ENCODE measurements at regions not wholly inside any gene's neighbourhood (a gene's known extent, or its start where the extent isn't known, plus 50 kb on each side); places are given as distances from the start of the nearest gene placed in this dataset.

- Histone ChIP-seq H3K4me1 (no peaks in the 10 kb centered on the region), H3K4me3 (no peak overlapping the region), H3K9me3 (no peaks in the 10 kb centered on the region), H3K36me3 (ENCODE audit: insufficient read depth in 1 of 2, low read depth in 1 of 2) (no peaks in the 10 kb centered on the region), H3K27me3 (ENCODE audit: insufficient read depth in 3 of 3, low read length in 2 of 3) (no peaks in the 10 kb centered on the region), H3K27ac (no peak overlapping the region)
- no peak for ATAC-seq
- intact Hi-C loops (cut with DNase I): no loop called here
- WGBS, 3 donors: 44 to 64% (median 58%) methylated on average over 5 of the region's 5 CpGs
- DNase-seq: no peak
- TF ChIP-seq, protein P1, sequence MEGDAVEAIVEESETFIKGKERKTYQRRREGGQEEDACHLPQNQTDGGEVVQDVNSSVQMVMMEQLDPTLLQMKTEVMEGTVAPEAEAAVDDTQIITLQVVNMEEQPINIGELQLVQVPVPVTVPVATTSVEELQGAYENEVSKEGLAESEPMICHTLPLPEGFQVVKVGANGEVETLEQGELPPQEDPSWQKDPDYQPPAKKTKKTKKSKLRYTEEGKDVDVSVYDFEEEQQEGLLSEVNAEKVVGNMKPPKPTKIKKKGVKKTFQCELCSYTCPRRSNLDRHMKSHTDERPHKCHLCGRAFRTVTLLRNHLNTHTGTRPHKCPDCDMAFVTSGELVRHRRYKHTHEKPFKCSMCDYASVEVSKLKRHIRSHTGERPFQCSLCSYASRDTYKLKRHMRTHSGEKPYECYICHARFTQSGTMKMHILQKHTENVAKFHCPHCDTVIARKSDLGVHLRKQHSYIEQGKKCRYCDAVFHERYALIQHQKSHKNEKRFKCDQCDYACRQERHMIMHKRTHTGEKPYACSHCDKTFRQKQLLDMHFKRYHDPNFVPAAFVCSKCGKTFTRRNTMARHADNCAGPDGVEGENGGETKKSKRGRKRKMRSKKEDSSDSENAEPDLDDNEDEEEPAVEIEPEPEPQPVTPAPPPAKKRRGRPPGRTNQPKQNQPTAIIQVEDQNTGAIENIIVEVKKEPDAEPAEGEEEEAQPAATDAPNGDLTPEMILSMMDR (IDR thresholded peaks at IDR 0.05): no peak
Measured at GRCh38 chr10:2731940-2732339, 335.4 kb upstream of the PFKP start.

GRCh38 chr10:2729197-2729596 is 338.2 kb upstream of the PFKP start:
- 70 to 78% (median 71%) methylated on average over 4 of the region's 4 CpGs for WGBS, 3 donors
- intact Hi-C loops (cut with DNase I): no loop called here
- ATAC-seq: no peak

DNA sequence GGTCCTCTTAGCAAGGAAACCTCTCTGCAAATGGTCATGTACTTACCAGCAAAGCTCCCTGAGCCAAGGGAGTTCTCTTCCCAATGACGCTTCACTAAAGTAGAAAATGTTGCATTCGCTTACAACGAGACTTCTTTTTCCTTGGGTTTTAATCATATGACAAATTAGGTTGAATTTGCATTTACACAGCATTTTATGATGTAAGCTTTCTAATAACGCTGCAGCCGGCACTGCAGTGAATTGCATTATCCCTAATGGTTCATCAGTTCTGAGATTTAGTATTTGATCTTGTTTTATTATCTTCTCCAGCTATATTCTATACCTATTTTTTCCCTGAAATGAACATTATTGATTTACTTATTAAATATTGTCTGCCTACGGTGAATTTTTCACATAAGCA is 339.3 kb upstream of the PFKP start:
- H3K27ac ChIP-seq: no peak overlapping the region
- no peaks in the 10 kb centered on the region for H3K9me3 ChIP-seq
- H3K4me3 ChIP-seq: no peak overlapping the region
- H3K4me1 ChIP-seq: no peaks in the 10 kb centered on the region
- DNase-seq (no peak), ATAC-seq (no peak)
- no peaks in the 10 kb centered on the region for H3K27me3 ChIP-seq (ENCODE audit: insufficient read depth in 3 of 3, low read length in 2 of 3)
- TF ChIP-seq, protein P1 (IDR thresholded peaks at IDR 0.05): no peak
- 86 to 89% (median 88%) methylated on average over 6 of the region's 6 CpGs for WGBS, 3 donors
- intact Hi-C loops (cut with DNase I): no loop called here
- no peaks in the 10 kb centered on the region for H3K36me3 ChIP-seq (ENCODE audit: insufficient read depth in 1 of 2, low read depth in 1 of 2)

More at GRCh38 chr10:2729197-2729596, 338.2 kb upstream of the PFKP start:
- no peak for DNase-seq
- TF ChIP-seq, protein P1 (IDR thresholded peaks at IDR 0.05): no peak
- H3K27me3 ChIP-seq (ENCODE audit: insufficient read depth in 3 of 3, low read length in 2 of 3): no peaks in the 10 kb centered on the region
- H3K27ac ChIP-seq: no peak overlapping the region
- H3K4me1 ChIP-seq: no peaks in the 10 kb centered on the region
- no peaks in the 10 kb centered on the region for H3K36me3 ChIP-seq (ENCODE audit: insufficient read depth in 1 of 2, low read depth in 1 of 2)
- H3K9me3 ChIP-seq: no peaks in the 10 kb centered on the region
- H3K4me3 ChIP-seq: no peak overlapping the region

- TF ChIP-seq, protein P1 (IDR thresholded peaks at IDR 0.05): no peak
- WGBS, 3 donors: 82 to 90% (median 87%) methylated on average over 9 of the region's 9 CpGs
- H3K4me1 ChIP-seq: no peaks in the 10 kb centered on the region
Measured at GRCh38 chr10:2716596-2716995, 350.8 kb upstream of the PFKP start.

DNA sequence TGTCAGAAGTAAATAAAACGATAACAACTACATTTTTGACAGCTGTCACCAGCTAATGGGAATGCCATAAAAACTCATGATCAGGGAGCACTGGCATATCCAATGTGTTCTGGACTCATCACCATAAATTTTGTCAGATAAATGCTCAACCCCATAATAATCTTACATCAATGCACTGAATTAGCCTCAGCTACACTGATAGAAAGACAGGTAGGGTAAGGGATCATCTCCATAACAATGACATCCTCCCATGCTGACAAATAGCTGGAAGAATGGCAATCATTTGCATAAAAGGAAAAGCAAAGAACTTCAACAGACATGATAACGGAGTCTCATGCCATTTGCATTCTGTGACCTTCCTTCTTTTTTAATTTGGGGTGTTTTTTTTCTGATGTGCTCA is 352.8 kb upstream of the PFKP start:
- Histone ChIP-seq H3K9me3 (no peaks in the 10 kb centered on the region), H3K27ac (no peak overlapping the region), H3K4me3 (no peak overlapping the region), H3K36me3 (ENCODE audit: insufficient read depth in 1 of 2, low read depth in 1 of 2) (no peaks in the 10 kb centered on the region), H3K27me3 (ENCODE audit: insufficient read depth in 3 of 3, low read length in 2 of 3) (no peaks in the 10 kb centered on the region), H3K4me1 (no peaks in the 10 kb centered on the region)
- ATAC-seq (no peak), DNase-seq (no peak)
- intact Hi-C loops (cut with DNase I): no loop called here
- TF ChIP-seq, protein P1 (IDR thresholded peaks at IDR 0.05): no peak
- WGBS, 3 donors: 70 to 77% (median 71%) methylated on average over 2 of the region's 2 CpGs

More at GRCh38 chr10:2716596-2716995, 350.8 kb upstream of the PFKP start:
- no peak for ATAC-seq
- Histone ChIP-seq H3K36me3 (ENCODE audit: insufficient read depth in 1 of 2, low read depth in 1 of 2) (no peaks in the 10 kb centered on the region), H3K4me3 (no peak overlapping the region), H3K27me3 (ENCODE audit: insufficient read depth in 3 of 3, low read length in 2 of 3) (no peaks in the 10 kb centered on the region), H3K27ac (no peak overlapping the region), H3K9me3 (no peaks in the 10 kb centered on the region)
- DNase-seq: no peak
- intact Hi-C loops (cut with DNase I): no loop called here
